Suprapubic skin (tissue), 4 donors: ENCODE measurements at regions not wholly inside any gene's neighbourhood (a gene's known extent, or its start where the extent isn't known, plus 50 kb on each side); places are given as distances from the start of the nearest gene placed in this dataset.

Experiments
- CTCF ChIP-seq, 2 donors: fragments of 200-600 bp in 1 of 2; fragments of 450-650 bp in 1 of 2; sonication (generic) in 1 of 2; IDR thresholded peaks; one replicate each; pipeline ENCODE4 v1.5.1; 2016 to 2019; ENCODE audit warnings: antibody characterized with exemption in 2 of 2, mild to moderate bottlenecking in 1 of 2, moderate library complexity in 1 of 2
- EP300 ChIP-seq: sonication (generic); formaldehyde crosslinking; IDR thresholded peaks from one replicate; pipeline ENCODE4 v1.6.1; 2017; ENCODE audit warnings: antibody characterized with exemption
- POLR2A ChIP-seq, 2 donors: fragments of 450-650 bp; IDR thresholded peaks; one replicate each; pipeline ENCODE4 v1.6.1; 2017; ENCODE audit warnings: antibody characterized with exemption in 2 of 2, mild to moderate bottlenecking in 2 of 2, moderate library complexity in 2 of 2
- POLR2AphosphoS5 ChIP-seq, 3 donors: sonication (generic); formaldehyde crosslinking; IDR thresholded peaks; one replicate each; pipeline ENCODE4 v1.6.1; 2017; ENCODE audit warnings: antibody characterized with exemption in 3 of 3

GRCh38 chr2:181357979-181358378 is 99.2 kb upstream of the ITGA4 start:
- no peak for TF ChIP-seq CTCF (IDR thresholded peaks at IDR 0.05)
- TF ChIP-seq POLR2A (IDR thresholded peaks at IDR 0.05) = no peak
- TF ChIP-seq EP300 = no peak
- TF ChIP-seq POLR2AphosphoS5 (IDR thresholded peaks at IDR 0.05) = no peak
